ENCODE measurements at regions not wholly inside any gene's neighbourhood (a gene's known extent, or its start where the extent isn't known, plus 50 kb on each side); places are given as distances from the start of the nearest gene placed in this dataset.

- no peak for TF ChIP-seq KLF16 (tag by site-specific recombination; IDR thresholded peaks at IDR 0.05)
- no peak for TF ChIP-seq ZBTB7A (tag by site-specific recombination; IDR thresholded peaks at IDR 0.05; ENCODE audit: low read depth)
- no peak for TF ChIP-seq ZNF280D (tag by site-specific recombination; IDR thresholded peaks at IDR 0.05)
- TF ChIP-seq GLI2 (tag by site-specific recombination; IDR thresholded peaks at IDR 0.05; ENCODE audit: borderline replicate concordance, low read depth) = no peak
- TF ChIP-seq ZIC2 (tag by site-specific recombination; IDR thresholded peaks at IDR 0.05) = no peak
- TF ChIP-seq TRIM28 (IDR thresholded peaks at IDR 0.05; ENCODE audit: borderline replicate concordance, low read length) = no peak
- no peaks in the 10 kb centered on the region for H3K36me3 ChIP-seq (ENCODE audit: control insufficient read depth in 2 of 2, insufficient read depth in 1 of 2, low read length in 2 of 2)
- ChIA-PET POLR2A (no interaction called here), CTCF (interaction anchor here (0.7 to 2.8 kb wide), 4 partner anchors 9 to 1374 kb away, joined by 3 to 32 read pairs (median 4); no protein-coding TSS in a partner anchor)
- H3K4me3 ChIP-seq (ENCODE audit: low read depth, low read length) = no peak overlapping the region
- no peaks in the 10 kb centered on the region for H3K9me3 ChIP-seq (ENCODE audit: control insufficient read depth, insufficient read depth, low read depth, low read length)
- no peaks in the 10 kb centered on the region for H3K4me1 ChIP-seq (ENCODE audit: control insufficient read depth, insufficient read depth, low read length)
- H3K27ac ChIP-seq (ENCODE audit: extremely low read depth, low read depth, low read length) = no peak overlapping the region
These were observed 103.2 kb upstream of the KIF26B start for GRCh38 chr1:245051349-245052221.

- no peak overlapping the region for H3K4me3 ChIP-seq (ENCODE audit: low read depth, low read length)
- CTCF ChIA-PET = interaction anchor here (0.6 to 1.2 kb wide), 3 partner anchors 11 to 444 kb away, joined by 3 read pairs; no protein-coding TSS in a partner anchor
- no peaks in the 10 kb centered on the region for H3K9me3 ChIP-seq (ENCODE audit: control insufficient read depth, insufficient read depth, low read depth, low read length)
- H3K36me3 ChIP-seq (ENCODE audit: control insufficient read depth in 2 of 2, insufficient read depth in 1 of 2, low read length in 2 of 2) = no peaks in the 10 kb centered on the region
- no peak overlapping the region for H3K27ac ChIP-seq (ENCODE audit: extremely low read depth, low read depth, low read length)
- H3K4me1 ChIP-seq (ENCODE audit: control insufficient read depth, insufficient read depth, low read length) = no peaks in the 10 kb centered on the region
- POLR2A ChIA-PET = interaction anchor here (0.7 kb wide), 1 partner anchor 999 kb away, joined by 3 read pairs; no protein-coding TSS in a partner anchor
- TF ChIP-seq ZNF785 (tag by site-specific recombination; IDR thresholded peaks at IDR 0.05) = no peak
- TF ChIP-seq PRDM6 (tag by site-specific recombination; IDR thresholded peaks at IDR 0.05) = no peak
- no peak for TF ChIP-seq ZNF37A (tag by site-specific recombination; IDR thresholded peaks at IDR 0.05)
- no peak for TF ChIP-seq ZNF211 (tag by site-specific recombination; IDR thresholded peaks at IDR 0.05; ENCODE audit: low read depth)
- TF ChIP-seq ZNF513 (tag by site-specific recombination; IDR thresholded peaks at IDR 0.05) = no peak
- no peak for TF ChIP-seq ZBTB20 (tag by site-specific recombination; IDR thresholded peaks at IDR 0.05)
- TF ChIP-seq ZNF561 (tag by site-specific recombination; IDR thresholded peaks at IDR 0.05; ENCODE audit: borderline replicate concordance) = 0 out of 2 replicates have a peak, but pooled peaks have one; percentile 45
- TF ChIP-seq ZNF138 (tag by site-specific recombination; IDR thresholded peaks at IDR 0.05; ENCODE audit: borderline replicate concordance) = no peak
- TF ChIP-seq ZNF2 (tag by site-specific recombination; IDR thresholded peaks at IDR 0.05) = no peak
- no peak for TF ChIP-seq ZNF16 (tag by site-specific recombination; IDR thresholded peaks at IDR 0.05; ENCODE audit: low read depth)
- no peak for TF ChIP-seq ZNF416 (tag by site-specific recombination; IDR thresholded peaks at IDR 0.05)
- no peak for TF ChIP-seq YY1 (tag by site-specific recombination; IDR thresholded peaks at IDR 0.05)
- TF ChIP-seq OSR2 (tag by site-specific recombination; IDR thresholded peaks at IDR 0.05) = peak; percentile 51; the same call in 1 of the 2 replicates
- TF ChIP-seq ZNF19 (tag by site-specific recombination; IDR thresholded peaks at IDR 0.05; ENCODE audit: low read depth) = no peak
- no peak for TF ChIP-seq AEBP2 (tag by site-specific recombination; IDR thresholded peaks at IDR 0.05; ENCODE audit: borderline replicate concordance)
- peak; percentile 45; the same call in 1 of the 2 replicates for TF ChIP-seq ZIC2 (tag by site-specific recombination; IDR thresholded peaks at IDR 0.05)
- TF ChIP-seq ZNF548 (tag by site-specific recombination; IDR thresholded peaks at IDR 0.05) = no peak
- TF ChIP-seq ZNF324 (tag by site-specific recombination; IDR thresholded peaks at IDR 0.05) = no peak
- TF ChIP-seq SALL2 (tag by site-specific recombination; IDR thresholded peaks at IDR 0.05; ENCODE audit: borderline replicate concordance) = no peak
- no peak for TF ChIP-seq ZNF501 (tag by site-specific recombination; IDR thresholded peaks at IDR 0.05)
- no peak for TF ChIP-seq ELK4 (IDR thresholded peaks at IDR 0.05; ENCODE audit: borderline replicate concordance, low read depth, low read length)
These were observed 108.0 kb upstream of the KIF26B start for GRCh38 chr1:245046769-245047168.

All from HEK293 (cell line).